ACHN (cell line): ENCODE measurements at regions not wholly inside any gene's neighbourhood (a gene's known extent, or its start where the extent isn't known, plus 50 kb on each side); places are given as distances from the start of the nearest gene placed in this dataset.

ENCODE experiments used
- DNase-seq: peaks from one replicate; pipeline ENCODE4 v3.0.0-alpha.2; 2015
- in situ Hi-C: cut with HindIII; loops from 2 replicates; pipeline ENCODE4 v1.10.0; 2017; ENCODE audit warnings: low sequenced_read_pairs, low pct_ligation_motif_present, low pct_unique_long_range_greater_than_20kb

- in situ Hi-C loops, result no loop called here
- no peak for DNase-seq
These were observed 547.6 kb downstream of the CPS1 start for GRCh38 chr2:211103989-211104388.

- no peak for DNase-seq
- in situ Hi-C loops, result no loop called here
These were observed 557.2 kb downstream of the CPS1 start for GRCh38 chr2:211113334-211114175.

GRCh38 chr2:211114826-211115455 is 558.5 kb downstream of the CPS1 start:
- no peak for DNase-seq
- in situ Hi-C loops, result no loop called here

GRCh38 chr2:211117026-211117425 is 560.6 kb downstream of the CPS1 start:
- in situ Hi-C loops, result no loop called here
- no peak for DNase-seq

- in situ Hi-C loops, result no loop called here
These were observed 569.9 kb downstream of the CPS1 start for GRCh38 chr2:211126256-211126655.

GRCh38 chr2:211127501-211127900 is 571.1 kb downstream of the CPS1 start:
- DNase-seq, result no peak
- in situ Hi-C loops, result no loop called here

More at GRCh38 chr2:211126256-211126655, 569.9 kb downstream of the CPS1 start:
- DNase-seq, result no peak

GRCh38 chr2:211128287-211128686 is 571.9 kb downstream of the CPS1 start:
- in situ Hi-C loops, result no loop called here

GRCh38 chr2:211129798-211130197 is 573.4 kb downstream of the CPS1 start:
- in situ Hi-C loops, result no loop called here
- no peak for DNase-seq

More at GRCh38 chr2:211128287-211128686, 571.9 kb downstream of the CPS1 start:
- DNase-seq, result peak; percentile 18

GRCh38 chr2:211132046-211132445 is 575.6 kb downstream of the CPS1 start:
- in situ Hi-C loops, result no loop called here
- DNase-seq, result no peak

- in situ Hi-C loops, result no loop called here
These were observed 576.2 kb downstream of the CPS1 start for GRCh38 chr2:211132573-211132972.

GRCh38 chr2:211133766-211134165 is 577.4 kb downstream of the CPS1 start:
- DNase-seq, result no peak
- in situ Hi-C loops, result no loop called here

More at GRCh38 chr2:211132573-211132972, 576.2 kb downstream of the CPS1 start:
- DNase-seq, result peak; percentile 15

- no peak for DNase-seq
- in situ Hi-C loops, result no loop called here
These were observed 582.2 kb downstream of the CPS1 start for GRCh38 chr2:211138551-211138950.

GRCh38 chr2:211141646-211142045 is 585.2 kb downstream of the CPS1 start:
- in situ Hi-C loops, result no loop called here
- no peak for DNase-seq

- in situ Hi-C loops, result no loop called here
- peak; percentile 54 for DNase-seq
These were observed 587.7 kb downstream of the CPS1 start for GRCh38 chr2:211144078-211144477.

- DNase-seq, result no peak
- in situ Hi-C loops, result no loop called here
These were observed 588.7 kb downstream of the CPS1 start for GRCh38 chr2:211144974-211145665.

GRCh38 chr2:211149731-211150130 is 593.3 kb downstream of the CPS1 start:
- no peak for DNase-seq
- in situ Hi-C loops, result no loop called here

GRCh38 chr2:211157211-211157610 is 600.8 kb downstream of the CPS1 start:
- in situ Hi-C loops, result no loop called here
- DNase-seq, result no peak

- DNase-seq, result peak; percentile 79
- in situ Hi-C loops, result no loop called here
These were observed 601.6 kb downstream of the CPS1 start for GRCh38 chr2:211157856-211158463.

GRCh38 chr2:211159972-211160371 is 603.6 kb downstream of the CPS1 start:
- in situ Hi-C loops, result no loop called here
- DNase-seq, result no peak
